KMS-11 (cell line): ENCODE measurements at regions not wholly inside any gene's neighbourhood (a gene's known extent, or its start where the extent isn't known, plus 50 kb on each side); places are given as distances from the start of the nearest gene placed in this dataset.

Experiments used
- H2AFZ ChIP-seq: fragments of 200-600 bp; sonication (generic); 2 replicates; pipeline ENCODE4 v1.6.1; 2016; ENCODE audit warnings: antibody characterized with exemption, mixed run types, low read depth
- H3K27ac ChIP-seq: fragments of 200-600 bp; sonication (generic); 2 replicates; pipeline ENCODE4 v1.6.1; 2016; ENCODE audit warnings: mild to moderate bottlenecking, mixed run types
- H3K27me3 ChIP-seq: fragments of 200-600 bp; sonication (generic); 2 replicates; pipeline ENCODE4 v1.6.1; 2017; ENCODE audit warnings: mild to moderate bottlenecking, low read depth, mixed run types, moderate library complexity; ENCODE audit not compliant: insufficient read depth
- H3K36me3 ChIP-seq: fragments of 200-600 bp; sonication (generic); 2 replicates; pipeline ENCODE4 v1.6.1; 2017; ENCODE audit warnings: mild to moderate bottlenecking, mixed run types; ENCODE audit not compliant: insufficient read depth
- H3K4me1 ChIP-seq: fragments of 200-600 bp; sonication (generic); 2 replicates; pipeline ENCODE4 v1.6.1; 2016; ENCODE audit warnings: mild to moderate bottlenecking, low read depth, mixed run types; ENCODE audit not compliant: poor library complexity, severe bottlenecking
- H3K4me2 ChIP-seq: fragments of 200-600 bp; sonication (generic); 2 replicates; pipeline ENCODE4 v1.7.0; 2016; ENCODE audit warnings: mild to moderate bottlenecking, mixed run types
- H3K4me3 ChIP-seq: fragments of 200-600 bp; sonication (generic); IDR thresholded peaks from 2 replicates; pipeline ENCODE4 v1.6.1; 2017; ENCODE audit warnings: low read depth, low read length, mixed read lengths; ENCODE audit not compliant: insufficient read depth
- H3K79me2 ChIP-seq: fragments of 200-600 bp; sonication (generic); 2 replicates; pipeline ENCODE4 v1.6.1; 2016; ENCODE audit warnings: low read depth, mixed run types; ENCODE audit not compliant: insufficient read depth
- H3K9ac ChIP-seq: fragments of 200-600 bp; sonication (generic); 2 replicates; pipeline ENCODE4 v1.6.1; 2016; ENCODE audit warnings: mild to moderate bottlenecking, mixed run types
- H4K20me1 ChIP-seq: fragments of 200-600 bp; sonication (generic); 2 replicates; pipeline ENCODE4 v1.6.1; 2016; ENCODE audit warnings: mild to moderate bottlenecking, mixed run types; ENCODE audit not compliant: insufficient read depth
- TF ChIP-seq, protein P1 (sequence below): fragments of 200-600 bp; sonication (generic); conservative IDR thresholded peaks from 2 replicates; pipeline ENCODE4 v1.6.1; 2017; ENCODE audit warnings: low read depth, mild to moderate bottlenecking, antibody characterized with exemption, low read length, moderate library complexity, mixed read lengths

DNA sequence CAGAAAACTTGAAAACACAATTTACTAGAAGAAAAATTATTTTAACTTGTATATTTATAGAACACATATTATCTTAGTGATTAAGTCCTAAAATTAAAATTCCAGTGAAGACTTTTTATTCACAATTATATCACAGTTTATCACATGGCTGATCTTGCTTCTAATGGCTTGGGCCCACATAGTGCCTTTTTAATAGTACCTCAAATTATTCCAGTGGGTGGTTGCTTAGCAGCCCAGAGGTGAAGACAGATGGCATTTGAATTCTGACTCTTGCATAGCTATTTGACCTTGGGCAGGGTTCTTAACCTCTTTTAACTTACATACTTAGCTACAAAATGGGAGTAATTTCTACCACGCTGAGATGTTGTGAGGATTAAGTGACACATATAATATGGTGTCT, 214.7 kb upstream of the SGO1 start:
- Histone ChIP-seq H3K36me3 (no peaks in the 10 kb centered on the region), H3K4me3 (no peak overlapping the region), H3K79me2 (no peaks in the 10 kb centered on the region), H3K9ac (no peak overlapping the region), H4K20me1 (no peaks in the 10 kb centered on the region), H3K4me1 (no peaks in the 10 kb centered on the region), H3K4me2 (no peak overlapping the region), H3K27ac (no peak overlapping the region), H2AFZ (no peak overlapping the region), H3K27me3 (no peaks in the 10 kb centered on the region)
- TF ChIP-seq, protein P1, sequence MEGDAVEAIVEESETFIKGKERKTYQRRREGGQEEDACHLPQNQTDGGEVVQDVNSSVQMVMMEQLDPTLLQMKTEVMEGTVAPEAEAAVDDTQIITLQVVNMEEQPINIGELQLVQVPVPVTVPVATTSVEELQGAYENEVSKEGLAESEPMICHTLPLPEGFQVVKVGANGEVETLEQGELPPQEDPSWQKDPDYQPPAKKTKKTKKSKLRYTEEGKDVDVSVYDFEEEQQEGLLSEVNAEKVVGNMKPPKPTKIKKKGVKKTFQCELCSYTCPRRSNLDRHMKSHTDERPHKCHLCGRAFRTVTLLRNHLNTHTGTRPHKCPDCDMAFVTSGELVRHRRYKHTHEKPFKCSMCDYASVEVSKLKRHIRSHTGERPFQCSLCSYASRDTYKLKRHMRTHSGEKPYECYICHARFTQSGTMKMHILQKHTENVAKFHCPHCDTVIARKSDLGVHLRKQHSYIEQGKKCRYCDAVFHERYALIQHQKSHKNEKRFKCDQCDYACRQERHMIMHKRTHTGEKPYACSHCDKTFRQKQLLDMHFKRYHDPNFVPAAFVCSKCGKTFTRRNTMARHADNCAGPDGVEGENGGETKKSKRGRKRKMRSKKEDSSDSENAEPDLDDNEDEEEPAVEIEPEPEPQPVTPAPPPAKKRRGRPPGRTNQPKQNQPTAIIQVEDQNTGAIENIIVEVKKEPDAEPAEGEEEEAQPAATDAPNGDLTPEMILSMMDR, result no peak

- H3K4me1 ChIP-seq, result no peaks in the 10 kb centered on the region
- H2AFZ ChIP-seq, result no peak overlapping the region
- no peaks in the 10 kb centered on the region for H3K36me3 ChIP-seq
- H3K4me3 ChIP-seq, result no peak overlapping the region
- H3K27ac ChIP-seq, result no peak overlapping the region
- no peak overlapping the region for H3K9ac ChIP-seq
- H3K27me3 ChIP-seq, result no peaks in the 10 kb centered on the region
- no peaks in the 10 kb centered on the region for H4K20me1 ChIP-seq
- no peaks in the 10 kb centered on the region for H3K79me2 ChIP-seq
- TF ChIP-seq, protein P1, result no peak
- no peak overlapping the region for H3K4me2 ChIP-seq
Observed at GRCh38 chr3:20400281-20400680, 214.3 kb upstream of the SGO1 start.

- no peaks in the 10 kb centered on the region for H3K4me1 ChIP-seq
Observed at GRCh38 chr3:20396335-20396734, 210.3 kb upstream of the SGO1 start.

DNA sequence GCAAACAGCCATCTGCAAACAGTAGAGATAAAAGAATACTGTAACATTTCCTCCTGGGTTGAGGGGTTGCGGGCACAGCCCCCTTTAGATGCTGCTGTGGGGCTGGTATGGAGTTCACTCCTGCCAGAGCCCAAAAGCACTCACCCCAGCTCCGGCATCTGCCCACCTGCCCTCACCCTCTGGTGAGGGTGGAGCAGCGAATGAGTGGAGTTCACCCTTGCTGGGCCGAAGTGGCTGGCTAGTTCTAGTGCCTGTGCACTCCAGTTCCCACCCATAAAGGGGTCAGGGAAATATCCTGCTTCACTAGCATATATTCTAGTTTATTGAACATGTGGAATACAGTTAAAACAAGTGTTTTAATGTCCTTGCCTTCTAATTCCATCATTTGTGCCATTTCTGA, 209.7 kb upstream of the SGO1 start:
- Histone ChIP-seq H3K4me1 (no peaks in the 10 kb centered on the region), H3K4me2 (no peak overlapping the region), H4K20me1 (no peaks in the 10 kb centered on the region), H3K27ac (no peak overlapping the region), H3K27me3 (no peaks in the 10 kb centered on the region), H3K36me3 (no peaks in the 10 kb centered on the region), H3K79me2 (no peaks in the 10 kb centered on the region), H3K9ac (no peak overlapping the region), H2AFZ (no peak overlapping the region), H3K4me3 (no peak overlapping the region)
- TF ChIP-seq, protein P1, result no peak

More at GRCh38 chr3:20396335-20396734, 210.3 kb upstream of the SGO1 start:
- Histone ChIP-seq H3K4me3 (no peak overlapping the region), H3K4me2 (no peak overlapping the region), H4K20me1 (no peaks in the 10 kb centered on the region), H3K9ac (no peak overlapping the region), H3K27ac (no peak overlapping the region), H3K36me3 (no peaks in the 10 kb centered on the region), H3K79me2 (no peaks in the 10 kb centered on the region), H3K27me3 (no peaks in the 10 kb centered on the region), H2AFZ (no peak overlapping the region)
- TF ChIP-seq, protein P1, result no peak
